GM12875 (cell line): ENCODE measurements at regions not wholly inside any gene's neighbourhood (a gene's known extent, or its start where the extent isn't known, plus 50 kb on each side); places are given as distances from the start of the nearest gene placed in this dataset.
"Not testable (repeated sequence)": the region's sequence is repeated elsewhere in the genome, so short reads cannot be mapped to it uniquely, and the experiment has no call there.

Source experiments
- H3K4me3 ChIP-seq: one replicate; pipeline ENCODE4 v1.5.1; 2011; ENCODE audit warnings: low read depth, low read length, control low read depth
- CTCF ChIP-seq: IDR thresholded peaks from 2 replicates; pipeline ENCODE4 v1.5.1; 2011; ENCODE audit warnings: low read depth, mild to moderate bottlenecking, control low read depth, inconsistent platforms, low read length, moderate library complexity, borderline replicate concordance; ENCODE audit not compliant: insufficient read depth

- TF ChIP-seq CTCF, result no peak
- H3K4me3 ChIP-seq, result no peak overlapping the region
These were observed 76.0 kb upstream of the FAN1 start for GRCh38 chr15:30827625-30828303.

- not testable (repeated sequence) for H3K4me3 ChIP-seq
These were observed 75.4 kb upstream of the FAN1 start for GRCh38 chr15:30828304-30828639.

- no peak for TF ChIP-seq CTCF
These were observed 72.8 kb upstream of the FAN1 start for GRCh38 chr15:30830961-30831360.

GRCh38 chr15:30833379-30833778 is 70.3 kb upstream of the FAN1 start:
- H3K4me3 ChIP-seq, result not testable (repeated sequence)

More at GRCh38 chr15:30830961-30831360, 72.8 kb upstream of the FAN1 start:
- no peak overlapping the region for H3K4me3 ChIP-seq

GRCh38 chr15:30841639-30842038 is 62.1 kb upstream of the FAN1 start:
- not testable (repeated sequence) for H3K4me3 ChIP-seq

- H3K4me3 ChIP-seq, result not testable (repeated sequence)
These were observed 60.8 kb upstream of the FAN1 start for GRCh38 chr15:30842798-30843472.

- not testable (repeated sequence) for H3K4me3 ChIP-seq
These were observed 58.2 kb upstream of the FAN1 start for GRCh38 chr15:30845536-30845935.
